Endodermal cell (in vitro differentiated cells): ENCODE measurements at regions not wholly inside any gene's neighbourhood (a gene's known extent, or its start where the extent isn't known, plus 50 kb on each side); places are given as distances from the start of the nearest gene placed in this dataset.

Source experiments
- DNase-seq: peaks from one replicate; pipeline ENCODE4 v3.0.0-alpha.2; 2017
- H3K27ac ChIP-seq: 2 replicates; pipeline ENCODE4 v1.5.1; 2013; ENCODE audit warnings: mild to moderate bottlenecking, low read depth, low read length, moderate library complexity
- H3K27me3 ChIP-seq: 2 replicates; pipeline ENCODE4 v1.6.1; 2013; ENCODE audit warnings: mild to moderate bottlenecking, low read length, moderate library complexity; ENCODE audit not compliant: insufficient read depth, control insufficient read depth, poor library complexity, severe bottlenecking
- H3K36me3 ChIP-seq: 2 replicates; pipeline ENCODE4 v1.7.0; 2013; ENCODE audit warnings: mild to moderate bottlenecking, low read length, moderate library complexity; ENCODE audit not compliant: control insufficient read depth, insufficient read depth
- H3K4me1 ChIP-seq: one replicate; pipeline ENCODE4 v1.7.0; 2013; ENCODE audit warnings: low read length; ENCODE audit not compliant: control insufficient read depth, insufficient read depth
- H3K4me3 ChIP-seq: 2 replicates; pipeline ENCODE4 v1.5.1; 2013; ENCODE audit warnings: mild to moderate bottlenecking, low read length, moderate library complexity
- H3K9ac ChIP-seq: 2 replicates; pipeline ENCODE4 v1.6.1; 2013; ENCODE audit warnings: mild to moderate bottlenecking, low read length, moderate library complexity; ENCODE audit not compliant: poor library complexity, severe bottlenecking; ENCODE audit errors: extremely low read depth
- H3K9me3 ChIP-seq: 2 replicates; pipeline ENCODE4 v1.6.1; 2013; ENCODE audit warnings: mild to moderate bottlenecking, low read length, moderate library complexity; ENCODE audit not compliant: control insufficient read depth
- H3K27ac Mint-ChIP-seq: 2 replicates; pipeline ENCODE4 v1.8.0; 2020; ENCODE audit warnings: mixed read lengths
- H3K27me3 Mint-ChIP-seq: 2 replicates; pipeline ENCODE4 v1.8.0; 2021; ENCODE audit warnings: mild to moderate bottlenecking, mixed read lengths; ENCODE audit not compliant: insufficient read depth
- H3K36me3 Mint-ChIP-seq: 2 replicates; pipeline ENCODE4 v1.8.0; 2020; ENCODE audit warnings: low read depth, mixed read lengths
- H3K4me1 Mint-ChIP-seq: 2 replicates; pipeline ENCODE4 v1.8.0; 2020; ENCODE audit warnings: mixed read lengths
- H3K4me3 Mint-ChIP-seq: 2 replicates; pipeline ENCODE4 v1.8.0; 2020; ENCODE audit warnings: mild to moderate bottlenecking, moderate library complexity, mixed read lengths
- H3K9me3 Mint-ChIP-seq: 2 replicates; pipeline ENCODE4 v1.8.0; 2020; ENCODE audit warnings: mild to moderate bottlenecking, mixed read lengths
- CTCF ChIP-seq: fragments of 200-600 bp; sonication (generic); conservative IDR thresholded peaks from 2 replicates; pipeline ENCODE4 v1.5.0; 2021; ENCODE audit warnings: antibody characterized with exemption, mild to moderate bottlenecking
- WGBS, 2 experiments: methylation state at CpG; one replicate each; pipeline versions ENCODE4 v1.1.5 to v1.1.7; 2013; ENCODE audit warnings: missing lambda C conversion rate in 2 of 2, mixed read lengths in 1 of 2; ENCODE audit not compliant: insufficient coverage in 1 of 2, insufficient read length in 1 of 2; 5-methylcytosine and 5-hydroxymethylcytosine counted together

GRCh38 chr4:147312376-147313046 lies 168.4 kb upstream of the EDNRA start:
- H3K27me3 ChIP-seq, result no peaks in the 10 kb centered on the region
- no peak for DNase-seq
- H3K27ac ChIP-seq, result no peak overlapping the region
- Mint-ChIP-seq H3K9me3 (no peaks in the 10 kb centered on the region), H3K27ac (no peak overlapping the region), H3K4me3 (no peak overlapping the region), H3K27me3 (no peaks in the 10 kb centered on the region), H3K36me3 (no peaks in the 10 kb centered on the region), H3K4me1 (peaks cover 3% of the 10 kb centered on the region)
- H3K36me3 ChIP-seq, result no peaks in the 10 kb centered on the region
- no peak for TF ChIP-seq CTCF
- no peaks in the 10 kb centered on the region for H3K4me1 ChIP-seq
- H3K9ac ChIP-seq, result no peak overlapping the region
- WGBS, 2 experiments, result 73 to 90% methylated on average over 1 to 7 of the region's 7 CpGs
- no peak overlapping the region for H3K4me3 ChIP-seq
- H3K9me3 ChIP-seq, result no peaks in the 10 kb centered on the region

- Mint-ChIP-seq H3K4me1 (peaks cover 3% of the 10 kb centered on the region), H3K9me3 (no peaks in the 10 kb centered on the region), H3K27ac (no peak overlapping the region), H3K27me3 (no peaks in the 10 kb centered on the region), H3K36me3 (no peaks in the 10 kb centered on the region), H3K4me3 (no peak overlapping the region)
- DNase-seq, result no peak
- Histone ChIP-seq H3K4me1 (no peaks in the 10 kb centered on the region), H3K27ac (no peak overlapping the region), H3K4me3 (no peak overlapping the region), H3K27me3 (no peaks in the 10 kb centered on the region), H3K9ac (no peak overlapping the region), H3K9me3 (no peaks in the 10 kb centered on the region), H3K36me3 (no peaks in the 10 kb centered on the region)
- no peak for TF ChIP-seq CTCF
- WGBS, 2 experiments, result 88 to 95% methylated on average over 1 of the region's 1 CpG
Measured at GRCh38 chr4:147313108-147313507, 167.8 kb upstream of the EDNRA start.

- no peaks in the 10 kb centered on the region for H3K27me3 Mint-ChIP-seq
- WGBS, 2 experiments, result 86 to 94% methylated on average over 2 to 3 of the region's 3 CpGs
Measured at GRCh38 chr4:147318586-147318985, 162.3 kb upstream of the EDNRA start.

More at GRCh38 chr4:147318586-147318985, 162.3 kb upstream of the EDNRA start:
- DNase-seq, result no peak
- no peaks in the 10 kb centered on the region for H3K36me3 ChIP-seq
- no peaks in the 10 kb centered on the region for H3K9me3 ChIP-seq
- H3K4me1 ChIP-seq, result no peaks in the 10 kb centered on the region
- no peak overlapping the region for H3K4me3 ChIP-seq
- Mint-ChIP-seq H3K27ac (no peak overlapping the region), H3K4me3 (no peak overlapping the region), H3K4me1 (no peaks in the 10 kb centered on the region), H3K36me3 (no peaks in the 10 kb centered on the region), H3K9me3 (peaks cover 2% of the 10 kb centered on the region)
- H3K27ac ChIP-seq, result no peak overlapping the region
- no peak overlapping the region for H3K9ac ChIP-seq
- TF ChIP-seq CTCF, result no peak
- H3K27me3 ChIP-seq, result no peaks in the 10 kb centered on the region
